Ovary (tissue), 3 donors: ENCODE measurements at regions not wholly inside any gene's neighbourhood (a gene's known extent, or its start where the extent isn't known, plus 50 kb on each side); places are given as distances from the start of the nearest gene placed in this dataset.

Source experiments
- POLR2A ChIP-seq: fragments of 450-650 bp; IDR thresholded peaks from one replicate; pipeline ENCODE4 v1.6.1; 2017; ENCODE audit warnings: antibody characterized with exemption, mild to moderate bottlenecking, moderate library complexity
- TF ChIP-seq, protein P1 (sequence below), 3 donors: fragments of 450-650 bp in 2 of 3; fragments of 200-600 bp in 1 of 3; IDR thresholded peaks; one replicate each; pipeline versions ENCODE4 v1.5.1 to v1.8.0; 2016 to 2022; ENCODE audit warnings: antibody characterized with exemption in 3 of 3, mild to moderate bottlenecking in 1 of 3
- donor health status: DM: no; HTN: no; CAD: no.

DNA sequence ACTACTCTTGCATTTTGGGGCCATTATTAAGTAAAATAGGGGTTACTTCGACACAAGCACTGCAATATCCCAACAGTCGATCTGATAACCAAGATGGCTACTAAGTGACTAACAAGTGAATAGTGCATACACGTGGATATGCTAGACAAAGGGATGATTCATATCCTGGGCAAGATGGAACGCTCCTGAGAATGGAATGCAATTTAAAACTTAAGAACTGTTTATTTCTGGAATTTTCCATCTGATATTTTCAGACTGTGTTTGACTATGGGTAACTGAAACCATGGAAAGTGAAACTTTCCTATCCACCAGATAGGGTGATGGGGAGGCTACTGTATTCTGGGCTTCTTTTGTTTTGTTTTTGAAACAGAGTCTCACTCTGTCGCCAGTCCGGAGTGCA, 66.5 kb downstream of the ILRUN start:
- TF ChIP-seq, protein P1, sequence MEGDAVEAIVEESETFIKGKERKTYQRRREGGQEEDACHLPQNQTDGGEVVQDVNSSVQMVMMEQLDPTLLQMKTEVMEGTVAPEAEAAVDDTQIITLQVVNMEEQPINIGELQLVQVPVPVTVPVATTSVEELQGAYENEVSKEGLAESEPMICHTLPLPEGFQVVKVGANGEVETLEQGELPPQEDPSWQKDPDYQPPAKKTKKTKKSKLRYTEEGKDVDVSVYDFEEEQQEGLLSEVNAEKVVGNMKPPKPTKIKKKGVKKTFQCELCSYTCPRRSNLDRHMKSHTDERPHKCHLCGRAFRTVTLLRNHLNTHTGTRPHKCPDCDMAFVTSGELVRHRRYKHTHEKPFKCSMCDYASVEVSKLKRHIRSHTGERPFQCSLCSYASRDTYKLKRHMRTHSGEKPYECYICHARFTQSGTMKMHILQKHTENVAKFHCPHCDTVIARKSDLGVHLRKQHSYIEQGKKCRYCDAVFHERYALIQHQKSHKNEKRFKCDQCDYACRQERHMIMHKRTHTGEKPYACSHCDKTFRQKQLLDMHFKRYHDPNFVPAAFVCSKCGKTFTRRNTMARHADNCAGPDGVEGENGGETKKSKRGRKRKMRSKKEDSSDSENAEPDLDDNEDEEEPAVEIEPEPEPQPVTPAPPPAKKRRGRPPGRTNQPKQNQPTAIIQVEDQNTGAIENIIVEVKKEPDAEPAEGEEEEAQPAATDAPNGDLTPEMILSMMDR (IDR thresholded peaks at IDR 0.05): no peak
- no peak for TF ChIP-seq POLR2A
